ENCODE measurements at regions not wholly inside any gene's neighbourhood (a gene's known extent, or its start where the extent isn't known, plus 50 kb on each side); places are given as distances from the start of the nearest gene placed in this dataset.
"Not testable (repeated sequence)": the region's sequence is repeated elsewhere in the genome, so short reads cannot be mapped to it uniquely, and the experiment has no call there.

- CTCF ChIA-PET, result no interaction called here
- no peak overlapping the region for H3K4me3 Mint-ChIP-seq
- H3K27ac Mint-ChIP-seq, result no peak overlapping the region
- no peaks in the 10 kb centered on the region for H3K4me1 Mint-ChIP-seq
- H3K27me3 Mint-ChIP-seq, result peaks cover 6% of the 10 kb centered on the region
- DNase-seq, result no peak
- no peak for ATAC-seq
- H3K9me3 Mint-ChIP-seq (ENCODE audit: low read depth), result no peaks in the 10 kb centered on the region
- H3K36me3 Mint-ChIP-seq, result no peaks in the 10 kb centered on the region
Measured at GRCh38 chr9:108779551-108780325, 76.0 kb downstream of the ACTL7B start.

DNA sequence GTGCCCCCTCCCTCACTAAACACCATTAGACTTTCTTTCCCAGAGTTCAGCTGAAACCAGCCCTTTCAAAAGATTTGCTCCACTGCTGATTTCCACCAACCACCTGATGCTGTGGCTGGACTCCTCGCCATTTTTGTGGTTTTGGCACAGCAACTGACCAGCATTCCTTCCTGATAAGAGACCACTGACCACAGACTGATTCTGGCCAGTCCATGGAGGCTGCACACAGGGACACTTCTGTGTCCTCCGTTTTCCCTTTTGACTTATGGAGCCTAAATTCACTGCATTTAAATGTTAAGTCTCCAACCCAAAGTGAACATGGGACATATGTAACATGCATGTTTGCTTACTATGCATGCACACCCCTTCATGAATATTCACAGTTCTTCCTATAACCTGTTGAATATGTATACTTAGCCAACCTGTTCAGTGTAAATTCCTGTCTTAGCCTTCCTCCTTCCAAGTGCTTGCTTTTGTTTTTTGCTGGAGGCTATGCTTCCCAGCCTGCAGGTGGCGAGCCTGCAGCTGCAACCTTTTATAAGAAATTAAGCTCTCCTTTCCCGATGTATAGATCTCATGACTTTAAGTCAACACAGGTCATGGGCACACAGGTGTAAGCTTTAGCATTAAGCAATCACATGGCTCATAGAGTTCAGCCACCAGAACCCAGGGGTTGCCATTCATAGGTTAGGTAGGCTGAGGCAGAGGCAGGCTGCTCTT lies 78.7 kb downstream of the ACTL7B start:
- H3K27ac Mint-ChIP-seq, result no peak overlapping the region
- CTCF ChIA-PET, result no interaction called here
- DNase-seq (no peak), ATAC-seq (no peak)
- no peak overlapping the region for H3K4me3 Mint-ChIP-seq
- H3K9me3 Mint-ChIP-seq (ENCODE audit: low read depth), result no peaks in the 10 kb centered on the region
- no peaks in the 10 kb centered on the region for H3K36me3 Mint-ChIP-seq
- H3K27me3 Mint-ChIP-seq, result peaks cover 3% of the 10 kb centered on the region
- H3K4me1 Mint-ChIP-seq, result no peaks in the 10 kb centered on the region

GRCh38 chr9:108775901-108776306 lies 79.9 kb downstream of the ACTL7B start:
- no peaks in the 10 kb centered on the region for H3K36me3 Mint-ChIP-seq
- CTCF ChIA-PET, result interaction anchor here (0.6 kb wide), 1 partner anchor 1310 kb away, joined by 3 read pairs; no protein-coding TSS in a partner anchor
- peaks cover 3% of the 10 kb centered on the region for H3K27me3 Mint-ChIP-seq
- no peak overlapping the region for H3K27ac Mint-ChIP-seq
- DNase-seq (no peak), ATAC-seq (no peak)
- H3K4me1 Mint-ChIP-seq, result no peaks in the 10 kb centered on the region
- no peak overlapping the region for H3K4me3 Mint-ChIP-seq
- H3K9me3 Mint-ChIP-seq (ENCODE audit: low read depth), result no peaks in the 10 kb centered on the region

- H3K4me1 Mint-ChIP-seq; H3K9me3 Mint-ChIP-seq (ENCODE audit: low read depth); DNase-seq; H3K36me3 Mint-ChIP-seq; H3K27me3 Mint-ChIP-seq; H3K4me3 Mint-ChIP-seq; ATAC-seq; CTCF ChIA-PET; H3K27ac Mint-ChIP-seq: not testable (repeated sequence)
Measured at GRCh38 chr9:108774088-108774487, 81.7 kb downstream of the ACTL7B start.

GRCh38 chr9:108772301-108772894 lies 83.4 kb downstream of the ACTL7B start:
- CTCF ChIA-PET, result interaction anchor here (1.4 kb wide), 1 partner anchor 11 kb away, joined by 3 read pairs; no protein-coding TSS in a partner anchor
- H3K27ac Mint-ChIP-seq, result no peak overlapping the region
- ATAC-seq, result no peak
- no peaks in the 10 kb centered on the region for H3K36me3 Mint-ChIP-seq
- peaks cover 2% of the 10 kb centered on the region for H3K27me3 Mint-ChIP-seq
- no peaks in the 10 kb centered on the region for H3K9me3 Mint-ChIP-seq (ENCODE audit: low read depth)
- H3K4me1 Mint-ChIP-seq, result no peaks in the 10 kb centered on the region
- H3K4me3 Mint-ChIP-seq, result no peak overlapping the region
- DNase-seq, result no peak

DNA sequence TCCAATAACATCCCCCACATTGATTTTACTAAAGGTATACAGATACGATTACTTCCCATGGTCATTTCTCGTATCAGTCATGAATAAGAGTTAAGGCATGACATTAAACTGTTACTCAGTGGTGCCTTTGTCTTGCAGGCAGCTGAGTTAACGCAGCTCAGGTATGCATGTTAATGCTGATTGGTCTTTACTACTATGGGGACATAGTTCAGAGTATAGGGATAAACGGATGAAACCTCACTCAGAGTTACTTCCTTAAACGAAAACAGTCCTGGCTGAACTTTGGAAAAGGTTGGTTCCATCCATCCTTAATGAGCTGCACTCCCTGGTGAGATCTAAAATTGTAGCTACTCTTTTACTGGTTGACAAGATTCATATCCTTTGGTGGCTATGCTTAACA lies 87.0 kb downstream of the ACTL7B start:
- Mint-ChIP-seq H3K4me3 (no peak overlapping the region), H3K27me3 (peaks cover 2% of the 10 kb centered on the region), H3K4me1 (no peaks in the 10 kb centered on the region), H3K36me3 (no peaks in the 10 kb centered on the region), H3K27ac (no peak overlapping the region), H3K9me3 (ENCODE audit: low read depth) (no peaks in the 10 kb centered on the region)
- CTCF ChIA-PET, result no interaction called here
- ATAC-seq (no peak), DNase-seq (no peak)

GRCh38 chr9:108766626-108767161 lies 89.1 kb downstream of the ACTL7B start:
- DNase-seq (no peak), ATAC-seq (no peak)
- peaks cover 2% of the 10 kb centered on the region for H3K27me3 Mint-ChIP-seq
- CTCF ChIA-PET, result no interaction called here
- no peaks in the 10 kb centered on the region for H3K9me3 Mint-ChIP-seq (ENCODE audit: low read depth)
- no peaks in the 10 kb centered on the region for H3K4me1 Mint-ChIP-seq
- no peak overlapping the region for H3K27ac Mint-ChIP-seq
- H3K4me3 Mint-ChIP-seq, result no peak overlapping the region
- H3K36me3 Mint-ChIP-seq, result no peaks in the 10 kb centered on the region

DNA sequence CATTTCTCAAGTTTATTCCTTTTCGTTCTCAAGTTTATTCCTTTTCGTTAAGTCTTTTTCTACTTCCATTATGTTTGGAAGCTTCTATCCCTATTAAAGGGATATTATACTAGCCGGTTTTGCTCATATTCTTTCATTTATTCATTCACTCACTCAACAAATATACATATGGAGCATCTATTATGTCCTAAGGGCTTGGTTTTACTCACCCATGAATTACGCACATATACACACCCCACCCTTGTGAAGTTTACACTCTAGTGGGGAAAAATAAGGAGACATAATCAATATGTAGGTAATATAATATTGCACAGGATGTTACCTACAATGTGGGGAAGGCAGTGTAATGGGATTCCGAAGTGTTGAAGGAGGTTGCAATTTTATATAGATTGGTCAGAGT lies 90.5 kb downstream of the ACTL7B start:
- Mint-ChIP-seq H3K36me3 (no peaks in the 10 kb centered on the region), H3K27me3 (peaks cover 2% of the 10 kb centered on the region), H3K4me1 (no peaks in the 10 kb centered on the region), H3K27ac (no peak overlapping the region), H3K9me3 (ENCODE audit: low read depth) (no peaks in the 10 kb centered on the region), H3K4me3 (no peak overlapping the region)
- DNase-seq (no peak), ATAC-seq (no peak)
- CTCF ChIA-PET, result no interaction called here

DNA sequence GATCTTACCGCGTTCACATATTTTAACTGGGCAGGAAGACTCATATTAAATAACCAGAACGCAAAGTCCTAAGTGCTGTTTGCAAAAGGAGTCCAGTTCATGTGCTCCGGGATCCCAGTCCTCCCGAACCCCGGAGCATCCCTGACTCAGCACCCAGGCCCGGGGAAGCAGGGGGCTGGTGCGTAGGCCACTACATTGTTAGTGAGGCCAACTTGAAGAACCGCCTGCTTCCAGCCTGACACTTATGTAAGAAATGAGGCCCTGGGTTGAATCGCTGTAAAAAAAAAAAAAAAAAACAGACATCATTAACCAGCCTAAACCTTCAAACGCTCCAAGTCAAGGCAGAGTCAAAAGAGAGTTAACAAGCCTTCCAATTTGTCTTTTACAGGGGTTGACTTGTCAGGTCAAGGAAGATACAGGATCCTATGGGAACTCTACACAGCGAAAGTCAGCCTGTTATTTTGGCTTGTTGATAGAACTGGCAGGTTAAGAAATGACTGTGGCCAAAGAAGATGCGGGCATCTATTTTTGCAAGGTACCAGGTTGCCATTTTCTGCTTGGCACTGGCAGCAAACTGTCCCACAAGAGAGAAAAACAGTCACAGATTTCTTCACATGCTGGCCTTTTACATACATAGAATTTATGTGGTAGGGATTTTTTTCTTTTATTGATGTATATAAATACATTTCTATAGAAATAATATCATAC lies 93.3 kb downstream of the ACTL7B start:
- Mint-ChIP-seq H3K27ac (no peak overlapping the region), H3K36me3 (no peaks in the 10 kb centered on the region), H3K4me3 (no peak overlapping the region), H3K9me3 (ENCODE audit: low read depth) (no peaks in the 10 kb centered on the region), H3K4me1 (no peaks in the 10 kb centered on the region), H3K27me3 (peaks cover 2% of the 10 kb centered on the region)
- no peak for DNase-seq
- CTCF ChIA-PET, result interaction anchor here (1.3 kb wide), 2 partner anchors 9 to 41 kb away, joined by 3 to 4 read pairs; no protein-coding TSS in a partner anchor
- no peak for ATAC-seq

- CTCF ChIA-PET, result interaction anchor here (0.6 to 1.3 kb wide), 5 partner anchors 10 to 193 kb away, joined by 3 to 4 read pairs (median 3); no protein-coding TSS in a partner anchor
- H3K27me3 Mint-ChIP-seq, result peaks cover 2% of the 10 kb centered on the region
- no peaks in the 10 kb centered on the region for H3K4me1 Mint-ChIP-seq
- H3K4me3 Mint-ChIP-seq, result no peak overlapping the region
- ATAC-seq (no peak), DNase-seq (peak; percentile 43)
- no peaks in the 10 kb centered on the region for H3K9me3 Mint-ChIP-seq (ENCODE audit: low read depth)
- H3K27ac Mint-ChIP-seq, result no peak overlapping the region
- no peaks in the 10 kb centered on the region for H3K36me3 Mint-ChIP-seq
Measured at GRCh38 chr9:108761655-108762347, 94.0 kb downstream of the ACTL7B start.

- Mint-ChIP-seq H3K27ac (no peak overlapping the region), H3K36me3 (no peaks in the 10 kb centered on the region), H3K4me3 (no peak overlapping the region), H3K4me1 (no peaks in the 10 kb centered on the region), H3K27me3 (peaks cover 2% of the 10 kb centered on the region), H3K9me3 (ENCODE audit: low read depth) (no peaks in the 10 kb centered on the region)
- DNase-seq (no peak), ATAC-seq (no peak)
- CTCF ChIA-PET, result interaction anchor here (0.9 to 1.3 kb wide), 2 partner anchors 17 to 31 kb away, joined by 3 read pairs; no protein-coding TSS in a partner anchor
Measured at GRCh38 chr9:108760841-108761240, 94.9 kb downstream of the ACTL7B start.

DNA sequence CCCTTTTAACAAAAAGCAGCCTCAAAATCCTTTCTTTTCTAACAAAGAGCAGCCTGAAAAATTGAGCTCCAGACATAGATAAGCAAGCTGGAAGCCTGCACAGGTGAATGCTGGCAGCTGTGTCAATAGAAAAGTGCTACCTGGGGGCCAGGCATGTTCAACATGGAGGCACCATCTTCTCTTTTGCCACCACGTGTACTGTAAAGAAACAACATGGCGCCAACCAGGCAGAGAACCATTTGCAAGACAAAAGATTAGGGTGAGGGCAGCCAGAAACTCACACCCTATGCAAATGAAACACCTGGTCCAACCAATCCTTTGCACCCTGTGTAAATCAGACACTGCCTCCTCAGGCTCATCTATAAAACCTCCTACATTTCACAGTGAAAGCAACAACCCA lies 96.0 kb downstream of the ACTL7B start:
- Mint-ChIP-seq H3K36me3 (no peaks in the 10 kb centered on the region), H3K4me1 (no peaks in the 10 kb centered on the region), H3K9me3 (ENCODE audit: low read depth) (no peaks in the 10 kb centered on the region), H3K27me3 (peaks cover 2% of the 10 kb centered on the region), H3K27ac (no peak overlapping the region), H3K4me3 (no peak overlapping the region)
- CTCF ChIA-PET, result no interaction called here
- DNase-seq (no peak), ATAC-seq (no peak)

GRCh38 chr9:108759399-108759798 lies 96.4 kb downstream of the ACTL7B start:
- CTCF ChIA-PET, result no interaction called here
- no peaks in the 10 kb centered on the region for H3K9me3 Mint-ChIP-seq (ENCODE audit: low read depth)
- no peaks in the 10 kb centered on the region for H3K4me1 Mint-ChIP-seq
- no peak for ATAC-seq
- H3K27me3 Mint-ChIP-seq, result peaks cover 2% of the 10 kb centered on the region
- H3K36me3 Mint-ChIP-seq, result no peaks in the 10 kb centered on the region
- H3K4me3 Mint-ChIP-seq, result no peak overlapping the region
- DNase-seq, result no peak
- no peak overlapping the region for H3K27ac Mint-ChIP-seq
